Activated CD4-positive, alpha-beta T cell treated with anti-CD3 and anti-CD28 coated beads for 36 hours (primary cell): ENCODE measurements at regions not wholly inside any gene's neighbourhood (a gene's known extent, or its start where the extent isn't known, plus 50 kb on each side); places are given as distances from the start of the nearest gene placed in this dataset.

Source experiments
- ATAC-seq: fragments of 200-7000 bp; cut with Tn5 transposase; one replicate; pipeline ENCODE4 v1.10.0; 2021; ENCODE audit warnings: mild to moderate bottlenecking, moderate library complexity
- CTCF ChIA-PET: fragments of 350-600 bp; sonication (Branson Sonifier 250); formaldehyde crosslinking; loops from one replicate; lab custom pipeline; 2021; ENCODE audit warnings: antibody characterized with exemption; lab: Charles Lee
- POLR2A ChIA-PET: fragments of 350-600 bp; sonication (Branson Sonifier 250); formaldehyde crosslinking; loops from one replicate; lab custom pipeline; 2021; ENCODE audit warnings: antibody characterized with exemption, inconsistent platforms; lab: Charles Lee
- DNase-seq: peaks from one replicate; pipeline ENCODE4 v3.0.0-alpha.2; 2020
- H3K27ac Mint-ChIP-seq: one replicate; pipeline ENCODE4 v1.8.0; 2021; ENCODE audit warnings: mixed read lengths
- H3K27me3 Mint-ChIP-seq: one replicate; pipeline ENCODE4 v1.8.0; 2021; ENCODE audit warnings: mixed read lengths
- H3K36me3 Mint-ChIP-seq: one replicate; pipeline ENCODE4 v1.8.0; 2021; ENCODE audit warnings: low read depth, mixed read lengths
- H3K4me1 Mint-ChIP-seq: one replicate; pipeline ENCODE4 v1.8.0; 2021; ENCODE audit warnings: mixed read lengths
- H3K4me3 Mint-ChIP-seq: one replicate; pipeline ENCODE4 v1.8.0; 2021; ENCODE audit warnings: mild to moderate bottlenecking, moderate library complexity, mixed read lengths
- H3K9me3 Mint-ChIP-seq: one replicate; pipeline ENCODE4 v1.8.0; 2021; ENCODE audit warnings: low read depth, mixed read lengths
- intact Hi-C, 2 experiments: fragments of 100-400 bp; cut with DNase I in 1 of 2; cut with micrococcal nuclease in 1 of 2; formaldehyde crosslinking; loops; one replicate each; pipeline versions ENCODE4 v1.14.2 to v1.15.1; 2022 to 2024; cut with DNase I, micrococcal nuclease

- CTCF ChIA-PET = interaction anchor here (0.6 to 2.3 kb wide), 7 partner anchors 37 to 210 kb away, joined by 3 to 8 read pairs (median 5); no protein-coding TSS in a partner anchor
Measured at GRCh38 chr22:46073683-46074504, 76.4 kb upstream of the PPARA start.

GRCh38 chr22:46074771-46075551, 75.4 kb upstream of the PPARA start:
- no peak for DNase-seq
- intact Hi-C loops = loop anchor here in 1 of 2 experiments (5.0 kb wide), 1 partner anchor 63 kb away; no protein-coding TSS in a partner anchor
- peak overlapping the region; percentile 8 for H3K4me3 Mint-ChIP-seq
- no peak for ATAC-seq
- no peaks in the 10 kb centered on the region for H3K27me3 Mint-ChIP-seq
- H3K9me3 Mint-ChIP-seq = no peaks in the 10 kb centered on the region
- peaks cover 25% of the 10 kb centered on the region for H3K4me1 Mint-ChIP-seq
- POLR2A ChIA-PET = no interaction called here
- no peak overlapping the region for H3K27ac Mint-ChIP-seq
- H3K36me3 Mint-ChIP-seq = peaks cover 3% of the 10 kb centered on the region
- CTCF ChIA-PET = interaction anchor here (0.6 to 2.3 kb wide), 4 partner anchors 29 to 112 kb away, joined by 3 to 8 read pairs (median 4); no protein-coding TSS in a partner anchor

More at GRCh38 chr22:46073683-46074504, 76.4 kb upstream of the PPARA start:
- H3K36me3 Mint-ChIP-seq = peaks cover 3% of the 10 kb centered on the region
- intact Hi-C loops = loop anchor here in 1 of 2 experiments (2.0 to 5.0 kb wide), 2 partner anchors 19 to 62 kb away; no protein-coding TSS in a partner anchor
- POLR2A ChIA-PET = no interaction called here
- peak overlapping the region; percentile 72 for H3K4me3 Mint-ChIP-seq
- no peaks in the 10 kb centered on the region for H3K9me3 Mint-ChIP-seq
- peaks cover 28% of the 10 kb centered on the region for H3K4me1 Mint-ChIP-seq
- DNase-seq (no peak), ATAC-seq (no peak)
- no peak overlapping the region for H3K27ac Mint-ChIP-seq
- no peaks in the 10 kb centered on the region for H3K27me3 Mint-ChIP-seq

GRCh38 chr22:46075764-46076531, 74.4 kb upstream of the PPARA start:
- peaks cover 3% of the 10 kb centered on the region for H3K36me3 Mint-ChIP-seq
- H3K4me3 Mint-ChIP-seq = no peak overlapping the region
- peaks cover 25% of the 10 kb centered on the region for H3K4me1 Mint-ChIP-seq
- ATAC-seq (no peak), DNase-seq (no peak)
- no peaks in the 10 kb centered on the region for H3K9me3 Mint-ChIP-seq
- no peak overlapping the region for H3K27ac Mint-ChIP-seq
- H3K27me3 Mint-ChIP-seq = no peaks in the 10 kb centered on the region
- ChIA-PET POLR2A (no interaction called here), CTCF (interaction anchor here (0.6 to 1.5 kb wide), 3 partner anchors 30 to 113 kb away, joined by 3 to 5 read pairs (median 4); no protein-coding TSS in a partner anchor)
- intact Hi-C loops = no loop called here

- peaks cover 3% of the 10 kb centered on the region for H3K36me3 Mint-ChIP-seq
- no peaks in the 10 kb centered on the region for H3K9me3 Mint-ChIP-seq
- ChIA-PET POLR2A (no interaction called here), CTCF (interaction anchor here (1.5 kb wide), 1 partner anchor 71 kb away, joined by 4 read pairs; no protein-coding TSS in a partner anchor)
- intact Hi-C loops = no loop called here
- H3K4me1 Mint-ChIP-seq = peaks cover 25% of the 10 kb centered on the region
- no peak overlapping the region for H3K4me3 Mint-ChIP-seq
- no peak overlapping the region for H3K27ac Mint-ChIP-seq
- no peaks in the 10 kb centered on the region for H3K27me3 Mint-ChIP-seq
- ATAC-seq (no peak), DNase-seq (no peak)
Measured at GRCh38 chr22:46076651-46077339, 73.5 kb upstream of the PPARA start.

- Mint-ChIP-seq H3K27ac (no peak overlapping the region), H3K9me3 (no peaks in the 10 kb centered on the region), H3K36me3 (peaks cover 3% of the 10 kb centered on the region), H3K4me3 (no peak overlapping the region), H3K27me3 (no peaks in the 10 kb centered on the region), H3K4me1 (peaks cover 22% of the 10 kb centered on the region)
- intact Hi-C loops = no loop called here
- POLR2A ChIA-PET = no interaction called here
- CTCF ChIA-PET = interaction anchor here (1.5 kb wide), 1 partner anchor 71 kb away, joined by 4 read pairs; no protein-coding TSS in a partner anchor
- DNase-seq (no peak), ATAC-seq (no peak)
Measured at GRCh38 chr22:46077669-46078099, 72.6 kb upstream of the PPARA start.

GRCh38 chr22:46078241-46079092, 71.9 kb upstream of the PPARA start:
- CTCF ChIA-PET = interaction anchor here (0.5 kb wide), 1 partner anchor 30 kb away, joined by 9 read pairs; no protein-coding TSS in a partner anchor

GRCh38 chr22:46079093-46079860, 71.0 kb upstream of the PPARA start:
- Mint-ChIP-seq H3K27me3 (no peaks in the 10 kb centered on the region), H3K27ac (no peak overlapping the region), H3K4me1 (peaks cover 13% of the 10 kb centered on the region), H3K36me3 (no peaks in the 10 kb centered on the region), H3K9me3 (no peaks in the 10 kb centered on the region), H3K4me3 (no peak overlapping the region)
- ChIA-PET POLR2A (no interaction called here), CTCF (interaction anchor here (0.5 kb wide), 1 partner anchor 31 kb away, joined by 9 read pairs; no protein-coding TSS in a partner anchor)
- ATAC-seq (no peak), DNase-seq (no peak)
- intact Hi-C loops = no loop called here

More at GRCh38 chr22:46078241-46079092, 71.9 kb upstream of the PPARA start:
- no peak overlapping the region for H3K27ac Mint-ChIP-seq
- no peaks in the 10 kb centered on the region for H3K36me3 Mint-ChIP-seq
- H3K4me3 Mint-ChIP-seq = no peak overlapping the region
- no peak for ATAC-seq
- intact Hi-C loops = no loop called here
- H3K4me1 Mint-ChIP-seq = peaks cover 19% of the 10 kb centered on the region
- H3K27me3 Mint-ChIP-seq = no peaks in the 10 kb centered on the region
- POLR2A ChIA-PET = no interaction called here
- no peaks in the 10 kb centered on the region for H3K9me3 Mint-ChIP-seq
- DNase-seq = no peak

GRCh38 chr22:46079861-46080821, 70.2 kb upstream of the PPARA start:
- H3K27me3 Mint-ChIP-seq = no peaks in the 10 kb centered on the region
- H3K9me3 Mint-ChIP-seq = no peaks in the 10 kb centered on the region
- ATAC-seq = no peak
- ChIA-PET POLR2A (no interaction called here), CTCF (interaction anchor here (1.1 kb wide), 1 partner anchor 37 kb away, joined by 3 read pairs; no protein-coding TSS in a partner anchor)
- H3K4me1 Mint-ChIP-seq = peaks cover 7% of the 10 kb centered on the region
- intact Hi-C loops = no loop called here
- no peak overlapping the region for H3K27ac Mint-ChIP-seq
- H3K36me3 Mint-ChIP-seq = no peaks in the 10 kb centered on the region
- no peak for DNase-seq
- no peak overlapping the region for H3K4me3 Mint-ChIP-seq
